ENCODE measurements at regions not wholly inside any gene's neighbourhood (a gene's known extent, or its start where the extent isn't known, plus 50 kb on each side); places are given as distances from the start of the nearest gene placed in this dataset.
A peak's percentile ranks its signal among the peaks of the same experiment; 100 is the strongest.

DNA sequence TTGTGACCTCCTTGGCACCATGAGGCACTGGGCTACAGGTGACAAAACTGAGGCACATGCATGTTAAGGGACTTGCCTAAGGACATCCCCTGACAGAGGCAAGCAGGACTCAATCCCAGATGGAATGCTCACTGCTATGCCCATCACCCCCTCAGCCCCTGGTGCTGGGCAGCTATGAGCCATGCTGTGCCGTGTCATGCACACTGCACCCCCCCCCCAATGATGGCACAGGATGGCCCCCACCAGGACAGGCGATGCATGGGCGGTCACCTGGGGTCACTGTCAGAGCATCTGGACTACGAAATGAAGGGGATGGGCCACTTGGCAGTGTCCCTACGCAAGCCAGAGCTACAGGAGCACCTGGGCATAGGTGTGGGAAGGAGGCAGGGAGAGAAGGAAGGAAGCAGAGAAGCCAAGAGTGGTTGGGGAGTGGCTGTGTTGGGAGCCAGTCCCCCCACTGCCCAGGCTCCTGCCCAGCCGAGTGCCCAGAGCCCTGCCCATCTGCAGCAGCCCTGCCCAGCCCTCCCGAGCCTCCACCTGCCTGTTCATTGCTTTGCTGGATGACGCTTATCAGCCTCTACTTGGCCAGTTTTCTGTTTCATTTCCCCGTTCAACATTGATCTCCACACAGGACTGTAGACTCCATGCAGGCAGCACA, 84.9 kb upstream of the DIO3 start:
- no peak for DNase-seq

GRCh38 chr14:101476916-101477553, 84.3 kb upstream of the DIO3 start:
- DNase-seq, result peak; percentile 93

DNA sequence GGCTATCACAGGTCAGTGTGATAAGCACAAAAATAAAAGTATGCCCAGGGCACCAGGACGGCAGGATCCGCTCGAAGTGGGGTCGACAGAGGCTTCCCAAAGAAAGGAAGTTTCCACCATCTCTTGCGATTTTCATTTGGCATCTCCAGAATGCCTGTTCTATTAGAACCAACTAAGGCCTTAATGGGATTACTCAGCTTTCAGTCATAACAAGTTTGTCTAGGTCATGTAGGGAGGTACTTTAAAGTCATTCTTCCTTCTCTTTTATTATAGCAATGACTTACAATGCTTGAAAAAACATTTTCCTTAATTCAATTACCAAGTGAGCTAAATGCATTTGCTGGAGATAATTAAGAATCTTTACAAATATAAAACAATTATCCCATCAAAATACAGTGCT, 83.6 kb upstream of the DIO3 start:
- no peak for DNase-seq

GRCh38 chr14:101478096-101478495, 83.2 kb upstream of the DIO3 start:
- DNase-seq, result peak; percentile 31

DNA sequence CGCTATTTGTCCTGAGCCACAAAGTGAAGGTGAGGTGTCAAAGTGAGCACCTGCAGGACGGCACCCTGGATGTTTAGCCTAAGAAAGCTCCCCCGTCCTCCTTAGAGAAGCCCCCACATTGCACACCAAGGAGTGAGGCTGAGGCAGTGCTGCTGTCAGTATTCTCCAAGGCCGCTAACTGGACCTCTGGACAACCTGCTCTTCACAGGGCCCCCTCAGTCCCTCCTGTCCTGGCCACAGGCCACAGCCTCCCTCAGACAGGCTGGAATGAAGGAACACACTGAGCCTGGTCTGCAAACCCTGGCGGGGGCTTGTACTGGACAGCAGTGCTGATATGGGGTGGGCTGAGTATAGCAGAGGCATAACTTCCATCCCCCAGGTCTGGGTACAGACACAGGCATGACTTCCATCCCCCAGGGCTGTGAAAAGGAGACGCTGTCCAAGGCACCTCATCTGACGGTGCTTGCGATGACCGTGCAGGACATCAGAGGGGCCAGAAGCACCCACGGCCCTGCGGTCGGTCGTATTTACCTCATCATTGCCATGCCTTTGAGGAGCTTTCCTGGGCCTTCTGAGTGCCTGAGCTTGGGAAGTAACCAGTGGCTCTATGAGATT, 82.4 kb upstream of the DIO3 start:
- DNase-seq, result peak; percentile 61

- peak; percentile 85 for DNase-seq
Observed at GRCh38 chr14:101480022-101480746, 81.1 kb upstream of the DIO3 start.

DNA sequence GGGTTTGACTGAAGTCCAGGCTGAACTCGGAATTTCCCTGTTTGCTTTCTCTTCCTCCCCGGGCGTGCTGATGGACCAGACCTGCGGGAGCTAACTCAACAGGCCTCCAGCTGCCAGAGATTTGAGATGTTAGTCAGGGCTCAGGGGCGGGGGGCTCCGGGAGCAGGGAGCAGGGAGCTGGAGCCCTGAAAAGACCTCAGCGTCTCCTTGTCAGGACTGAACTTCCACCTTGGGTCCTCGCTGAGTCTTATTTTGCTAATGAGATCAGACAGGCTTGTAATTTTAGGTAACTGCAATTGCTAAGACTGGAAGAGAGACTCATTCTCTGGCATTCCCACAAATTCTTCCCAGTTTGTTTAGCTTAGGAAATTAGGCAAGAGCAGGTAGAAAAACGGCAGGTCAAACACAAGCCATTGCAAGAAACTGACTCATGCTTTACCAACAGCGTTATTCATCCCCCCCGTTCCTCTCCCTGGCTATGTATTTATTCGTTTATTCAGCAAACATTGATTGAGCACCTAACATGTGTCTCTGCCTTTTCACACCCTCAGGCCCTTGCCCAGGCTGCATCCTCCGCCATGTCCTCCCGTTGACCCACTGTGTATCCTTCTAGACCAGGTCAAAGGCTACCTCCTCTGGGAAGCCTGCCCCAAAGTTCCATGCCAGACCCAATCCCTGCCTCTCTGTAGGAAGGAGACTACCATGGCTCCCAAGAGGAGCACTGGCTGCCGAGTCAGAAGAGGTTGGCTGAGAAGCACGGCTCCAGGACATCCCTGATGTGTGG, 80.4 kb upstream of the DIO3 start:
- DNase-seq, result peak; percentile 85

DNA sequence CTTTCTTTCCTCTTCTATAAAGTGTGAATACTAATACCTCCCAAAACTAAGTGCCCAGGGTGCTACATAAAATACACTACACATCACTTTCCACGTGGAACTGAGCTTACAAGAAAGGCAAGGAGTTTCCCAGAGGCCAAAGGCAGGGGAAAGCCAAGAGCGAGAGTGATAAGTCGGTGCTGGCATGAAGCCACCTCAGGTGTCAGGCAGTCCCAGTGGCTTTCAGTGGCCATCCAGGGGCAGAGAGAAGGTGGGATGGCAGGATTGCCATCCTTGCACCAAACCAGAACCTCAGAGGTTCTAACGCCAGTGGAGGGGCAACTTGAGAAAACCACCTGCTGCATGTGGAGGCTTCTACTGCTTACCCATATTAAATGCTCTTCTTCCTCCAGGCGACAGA, 79.7 kb upstream of the DIO3 start:
- peak; percentile 35 for DNase-seq

- no peak for DNase-seq
Observed at GRCh38 chr14:101482066-101482465, 79.2 kb upstream of the DIO3 start.

DNA sequence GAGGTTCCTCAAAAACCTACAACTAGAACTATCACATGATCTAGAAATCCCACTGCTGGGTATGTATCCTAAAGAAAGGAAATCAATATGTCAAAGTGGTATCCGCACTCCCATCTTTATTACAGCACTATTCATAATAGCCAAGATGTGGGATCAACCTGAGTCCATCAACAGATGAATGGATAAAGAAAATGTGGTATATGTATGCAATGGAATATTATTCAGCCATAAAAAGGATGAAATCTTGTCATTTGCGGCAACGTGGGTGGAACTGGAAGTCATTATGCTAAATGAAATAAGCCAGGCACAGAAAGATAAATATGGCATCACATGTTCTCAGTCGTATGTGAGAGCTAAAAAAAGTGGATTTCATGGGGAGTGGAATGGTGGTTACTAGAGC, 77.5 kb upstream of the DIO3 start:
- no peak for DNase-seq

GRCh38 chr14:101489092-101489760, 72.1 kb upstream of the DIO3 start:
- peak; percentile 15 for DNase-seq

GRCh38 chr14:101490771-101491170, 70.5 kb upstream of the DIO3 start:
- no peak for DNase-seq

DNA sequence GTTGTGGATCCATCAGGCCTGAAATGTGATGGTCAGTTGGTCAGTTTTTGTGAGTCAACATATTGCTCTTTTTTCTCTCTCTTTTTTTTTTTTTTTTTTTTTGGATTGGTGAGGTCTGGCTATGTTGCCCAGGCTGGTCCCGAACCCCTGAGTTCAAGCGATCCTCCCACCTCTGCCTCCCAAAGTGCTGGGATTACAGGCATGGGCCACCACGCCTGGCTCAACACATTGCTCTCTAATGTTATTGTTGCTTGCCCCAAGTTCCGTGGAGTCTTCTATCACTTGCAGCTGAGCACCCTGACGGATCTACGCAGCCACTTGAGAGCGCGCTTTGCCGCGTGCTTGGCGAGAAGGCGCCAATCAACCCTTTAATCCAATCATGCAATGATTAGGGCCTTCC, 69.5 kb upstream of the DIO3 start:
- DNase-seq, result no peak

DNA sequence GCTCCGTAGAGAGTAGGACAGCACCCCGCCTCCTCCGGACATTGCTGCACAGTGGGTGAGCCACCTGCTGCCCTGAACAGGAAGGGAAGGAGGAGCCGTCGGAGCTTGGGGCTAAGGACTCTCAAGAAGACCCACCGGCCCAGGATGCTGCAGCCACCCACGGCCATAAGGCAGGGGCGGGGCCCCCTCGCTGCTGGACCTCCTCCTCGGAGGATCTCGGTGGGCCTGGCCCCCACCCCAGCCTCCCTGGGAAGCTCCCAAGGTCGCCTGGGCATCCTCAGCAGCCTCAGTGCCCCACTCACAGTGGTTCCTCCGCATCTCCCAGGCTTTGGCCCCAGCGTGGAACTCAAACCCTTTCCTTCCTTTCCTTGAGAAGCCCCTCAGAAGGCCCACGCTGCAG, 68.6 kb upstream of the DIO3 start:
- DNase-seq, result no peak

DNA sequence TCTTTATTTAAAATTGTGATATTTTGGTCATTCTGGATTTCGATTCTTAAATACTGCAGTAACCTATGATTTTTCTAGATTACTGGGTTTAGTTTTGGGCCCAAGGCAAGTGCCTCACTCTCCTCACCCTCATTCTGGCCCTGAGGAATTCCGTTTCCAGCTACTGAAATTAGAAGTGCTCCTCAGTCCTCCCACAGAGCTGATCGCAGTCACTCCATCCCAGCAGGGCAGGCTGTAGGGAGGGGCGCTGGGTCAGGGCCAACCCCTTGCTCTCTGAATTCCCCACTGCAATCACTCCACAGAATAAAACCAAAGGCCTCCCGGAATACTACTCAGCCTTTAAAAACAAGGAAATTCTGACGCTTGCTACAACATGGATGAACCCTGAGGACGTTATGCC, 66.5 kb upstream of the DIO3 start:
- peak; percentile 43 for DNase-seq

DNA sequence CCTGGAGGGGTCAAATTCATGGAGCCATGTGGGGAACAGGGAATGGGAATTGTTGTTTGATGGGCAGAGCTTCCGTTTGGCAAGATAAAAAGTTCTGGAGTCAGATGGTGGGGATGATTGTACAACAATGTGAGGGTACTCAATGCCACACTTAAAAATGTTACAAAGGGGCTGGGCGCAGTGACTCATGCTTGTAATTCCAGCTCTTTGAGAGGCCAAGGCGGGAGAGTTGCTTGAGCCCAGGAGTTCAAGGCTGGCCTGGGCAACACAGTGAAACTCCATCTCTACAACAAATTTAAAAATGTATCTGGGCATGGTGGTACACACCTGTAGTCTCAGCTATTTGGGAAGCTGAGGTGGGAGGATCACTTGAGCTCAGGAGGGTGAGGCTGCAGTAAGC, 66.0 kb upstream of the DIO3 start:
- no peak for DNase-seq

GRCh38 chr14:101495827-101496775, 65.2 kb upstream of the DIO3 start:
- DNase-seq, result peak; percentile 44

DNA sequence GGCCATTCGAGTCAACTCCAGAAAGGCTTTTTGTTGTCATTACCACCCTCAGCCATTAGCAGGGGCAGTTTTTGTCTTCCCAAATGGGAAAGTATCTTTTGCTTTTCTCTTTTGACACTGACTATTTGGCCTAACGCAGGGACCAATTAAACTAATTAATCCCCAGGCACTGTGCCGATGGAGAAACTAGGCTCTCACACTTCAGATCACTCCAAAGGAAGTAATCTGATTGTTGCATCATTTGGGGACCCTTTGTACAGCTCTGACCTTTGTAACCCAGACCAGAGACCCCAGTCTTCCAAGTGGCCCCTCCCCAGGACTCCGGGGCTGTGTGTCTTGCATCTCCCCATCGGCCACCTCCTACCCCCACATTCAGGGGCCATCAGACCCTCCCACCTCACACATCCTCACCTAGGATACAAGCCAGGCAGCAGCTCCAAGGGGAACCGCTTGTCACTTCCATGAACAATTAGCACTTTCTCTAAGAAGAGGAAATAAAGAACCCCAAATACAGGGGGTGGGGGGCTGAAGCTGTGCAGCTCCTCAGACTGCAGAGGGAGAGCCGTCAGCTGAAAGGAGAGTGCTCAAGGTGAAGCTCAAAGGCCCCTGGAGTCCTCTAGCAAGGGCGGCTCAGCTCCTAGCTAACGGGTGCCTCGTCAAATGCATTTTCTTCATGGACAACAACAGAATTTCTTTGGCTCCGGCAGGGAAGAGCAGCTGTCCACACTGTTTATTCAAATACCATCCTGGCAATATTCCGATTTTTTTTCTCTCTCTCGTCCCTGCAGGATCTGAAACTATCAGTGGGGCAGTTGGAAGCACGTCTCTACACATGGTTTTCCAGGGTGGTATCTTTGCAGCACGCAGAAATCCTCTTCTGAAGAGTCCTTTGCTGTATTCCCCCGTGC, 64.3 kb upstream of the DIO3 start:
- DNase-seq, result peak; percentile 43

- peak; percentile 30 for DNase-seq
Observed at GRCh38 chr14:101497684-101498525, 63.4 kb upstream of the DIO3 start.
